GM21447 (cell line): ENCODE measurements at regions not wholly inside any gene's neighbourhood (a gene's known extent, or its start where the extent isn't known, plus 50 kb on each side); places are given as distances from the start of the nearest gene placed in this dataset.
"Not testable (repeated sequence)": the region's sequence is repeated elsewhere in the genome, so short reads cannot be mapped to it uniquely, and the experiment has no call there.

ENCODE experiments used
- ATAC-seq: cut with Tn5 transposase; IDR thresholded peaks from one replicate; pipeline ENCODE4 v1.9.1; 2021; ENCODE audit not compliant: unreplicated experiment

GRCh38 chr4:189832528-189832927 is 108.1 kb upstream of the FRG1 start:
- no peak for ATAC-seq

GRCh38 chr4:189834616-189835015 is 106.1 kb upstream of the FRG1 start:
- ATAC-seq = no peak

DNA sequence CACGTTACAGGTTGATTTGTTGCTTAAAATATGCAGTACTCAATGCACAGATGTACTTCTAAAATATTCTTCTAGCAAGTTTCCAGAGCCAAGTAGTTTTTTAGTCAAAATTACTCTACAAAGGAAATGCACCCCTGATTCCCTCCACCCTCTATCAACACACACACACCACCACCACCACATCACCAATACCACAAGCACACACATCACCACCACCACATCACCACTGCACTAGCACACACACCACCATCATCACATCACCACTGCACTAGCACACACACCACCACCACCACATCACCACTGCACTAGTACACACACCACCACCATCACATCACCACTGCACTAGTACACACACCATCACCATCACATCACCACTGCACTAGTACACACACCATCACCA is 105.2 kb upstream of the FRG1 start:
- no peak for ATAC-seq

DNA sequence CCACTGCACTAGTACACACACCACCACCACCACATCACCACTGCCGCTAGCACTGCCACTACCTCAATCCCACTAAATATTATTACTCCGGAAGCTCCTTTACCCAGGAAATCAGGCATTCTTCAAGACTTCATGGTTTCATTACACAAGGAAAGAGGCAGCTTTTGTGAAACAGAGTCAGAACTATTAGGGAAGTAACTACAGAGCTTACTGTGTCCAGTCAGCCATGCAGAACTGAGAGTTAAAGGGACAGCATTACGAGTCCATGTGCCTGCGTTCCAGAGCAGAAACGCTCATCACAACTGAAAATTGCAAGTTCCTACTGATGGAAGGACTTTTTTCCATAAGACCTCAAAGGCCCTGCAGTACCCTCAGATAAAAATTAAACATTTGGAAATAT is 103.2 kb upstream of the FRG1 start:
- no peak for ATAC-seq

DNA sequence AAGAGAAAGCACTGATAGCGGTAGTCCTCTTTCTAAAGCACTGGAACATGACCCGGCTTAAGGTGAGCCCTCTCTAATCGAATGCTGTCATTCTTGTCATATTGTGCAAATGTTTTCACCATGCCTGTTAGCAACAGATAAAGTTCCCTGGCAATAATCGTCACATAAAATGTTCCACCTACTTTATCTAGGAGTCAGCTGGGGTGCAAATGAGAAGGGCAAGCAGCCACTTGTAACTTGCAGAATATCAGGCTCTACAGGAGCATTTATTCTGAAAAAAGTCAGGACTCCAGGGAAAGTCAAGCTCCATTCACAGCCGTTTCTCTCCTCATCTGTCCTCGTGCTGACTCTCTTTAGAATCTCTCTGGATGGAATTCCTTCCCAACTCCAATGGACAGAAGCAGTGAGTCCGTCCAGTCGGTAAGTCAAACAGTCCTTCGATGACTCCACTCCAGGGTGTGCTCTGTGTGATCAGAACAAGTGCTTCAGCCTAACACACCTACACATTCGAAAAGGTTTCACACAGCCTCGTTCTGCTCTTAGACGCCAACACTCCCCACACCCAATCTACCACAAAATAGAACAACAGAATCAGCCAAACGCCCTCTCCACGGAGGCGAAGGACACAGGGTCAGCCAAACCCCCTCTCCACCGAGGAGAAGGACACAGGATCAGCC is 101.7 kb upstream of the FRG1 start:
- ATAC-seq = no peak

GRCh38 chr4:189840356-189840755 is 100.3 kb upstream of the FRG1 start:
- no peak for ATAC-seq

- ATAC-seq = no peak
Observed at GRCh38 chr4:189843413-189844009, 97.2 kb upstream of the FRG1 start.

GRCh38 chr4:189845145-189845846 is 95.4 kb upstream of the FRG1 start:
- ATAC-seq = no peak

DNA sequence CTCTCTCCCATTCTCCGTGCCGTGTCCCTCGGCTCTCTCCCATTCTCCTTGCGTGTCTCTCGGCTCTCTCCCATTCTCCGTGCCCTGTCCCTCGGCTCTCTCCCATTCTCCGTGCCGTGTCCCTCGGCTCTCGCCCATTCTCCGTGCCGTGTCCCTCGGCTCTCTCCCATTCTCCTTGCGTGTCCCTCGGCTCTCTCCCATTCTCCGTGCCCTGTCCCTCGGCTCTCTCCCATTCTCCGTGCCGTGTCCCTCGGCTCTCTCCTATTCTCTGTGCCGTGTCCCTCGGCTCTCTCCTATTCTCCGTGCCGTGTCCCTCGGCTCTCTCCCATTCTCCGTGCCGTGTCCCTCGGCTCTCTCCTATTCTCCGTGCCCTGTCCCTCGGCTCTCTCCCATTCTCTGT is 94.6 kb upstream of the FRG1 start:
- ATAC-seq = not testable (repeated sequence)

- ATAC-seq = not testable (repeated sequence)
Observed at GRCh38 chr4:189846608-189847007, 94.1 kb upstream of the FRG1 start.

- not testable (repeated sequence) for ATAC-seq
Observed at GRCh38 chr4:189848672-189849071, 92.0 kb upstream of the FRG1 start.

GRCh38 chr4:189850239-189850856 is 90.3 kb upstream of the FRG1 start:
- ATAC-seq = no peak

- no peak for ATAC-seq
Observed at GRCh38 chr4:189858435-189858834, 82.2 kb upstream of the FRG1 start.

GRCh38 chr4:189861101-189861500 is 79.6 kb upstream of the FRG1 start:
- no peak for ATAC-seq

GRCh38 chr4:189869236-189869635 is 71.4 kb upstream of the FRG1 start:
- ATAC-seq = no peak

DNA sequence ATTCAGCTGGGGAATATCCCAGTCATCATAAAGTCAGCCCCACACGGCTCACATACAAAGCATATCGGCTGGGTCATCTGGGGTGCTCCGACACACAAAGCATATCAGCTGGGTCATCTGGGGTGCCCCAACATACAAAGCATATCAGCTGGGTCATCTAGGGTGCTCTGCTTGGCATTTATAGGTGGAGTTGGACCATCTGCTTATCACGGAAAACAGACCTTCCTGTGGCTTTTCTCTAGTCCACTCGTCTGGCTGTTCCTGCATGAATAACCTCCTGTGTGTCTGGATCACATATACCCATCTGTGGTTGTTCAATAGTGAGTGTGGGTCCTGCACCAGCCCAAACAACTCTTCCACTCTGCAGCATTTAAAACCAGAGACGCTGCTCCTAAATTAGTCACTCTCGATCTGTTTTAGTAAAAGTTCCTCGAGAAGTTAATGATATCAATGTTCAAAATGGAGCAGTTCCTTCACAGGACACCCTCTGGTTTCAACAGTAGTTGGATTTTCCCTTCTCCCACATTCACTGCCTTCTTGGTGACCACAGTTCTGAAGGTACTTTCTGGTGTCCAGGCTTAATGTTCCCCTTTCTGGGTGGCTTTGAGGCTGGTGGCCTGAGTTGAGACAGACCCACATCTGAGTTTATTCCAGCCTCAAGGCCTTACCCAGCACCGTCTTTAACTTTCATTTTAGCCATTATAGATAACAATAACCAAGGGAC is 70.0 kb upstream of the FRG1 start:
- ATAC-seq = no peak

DNA sequence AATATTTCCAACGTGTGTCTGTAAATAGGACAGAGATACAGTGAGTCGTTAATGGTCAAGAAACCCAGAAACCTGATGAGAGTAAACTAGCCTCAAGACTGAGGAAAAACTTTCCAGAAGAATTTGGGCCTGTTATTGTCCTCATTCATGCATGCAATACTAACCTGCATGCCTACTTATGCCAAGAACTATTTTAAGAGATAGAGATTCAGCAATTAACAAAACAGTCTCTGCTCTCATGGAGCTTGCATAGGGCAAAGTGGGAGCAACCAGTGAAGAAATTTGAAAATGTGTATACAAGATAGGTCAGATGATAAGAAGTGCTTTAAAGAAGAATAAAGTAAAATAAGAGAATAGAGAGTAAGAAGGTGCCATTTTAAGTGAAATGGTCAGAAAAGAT is 66.1 kb upstream of the FRG1 start:
- ATAC-seq = no peak

DNA sequence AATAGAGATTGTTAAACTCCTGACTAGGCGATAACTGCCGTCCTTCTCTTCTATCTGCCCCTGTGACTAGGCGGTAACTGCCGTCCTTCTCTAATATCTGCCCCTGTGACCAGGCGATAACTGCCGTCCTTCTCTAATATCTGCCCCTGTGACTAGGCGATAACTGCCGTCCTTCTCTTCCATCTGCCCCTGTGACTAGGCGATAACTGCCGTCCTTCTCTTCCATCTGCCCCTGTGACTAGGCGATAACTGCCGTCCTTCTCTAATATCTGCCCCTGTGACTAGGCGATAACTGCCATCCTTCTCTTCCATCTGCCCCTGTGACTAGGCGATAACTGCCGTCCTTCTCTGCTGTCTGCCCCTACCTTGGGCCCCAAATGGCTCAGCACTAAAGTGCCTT is 59.5 kb upstream of the FRG1 start:
- ATAC-seq = not testable (repeated sequence)

- not testable (repeated sequence) for ATAC-seq
Observed at GRCh38 chr4:189888407-189888806, 52.3 kb upstream of the FRG1 start.
